HCT116 (cell line): ENCODE measurements at regions not wholly inside any gene's neighbourhood (a gene's known extent, or its start where the extent isn't known, plus 50 kb on each side); places are given as distances from the start of the nearest gene placed in this dataset.

Source experiments
- CTCF ChIP-seq, 3 experiments: fragments of 200-600 bp in 1 of 3; sonication (generic) in 1 of 3; IDR thresholded peaks in 2 of 3; conservative IDR thresholded peaks in 1 of 3; 2 replicates each; pipeline ENCODE4 v1.5.1; 2012 to 2017; ENCODE audit warnings: low read depth in 2 of 3, low read length in 2 of 3, antibody characterized with exemption in 1 of 3, borderline replicate concordance in 1 of 3, control low read depth in 1 of 3, mild to moderate bottlenecking in 1 of 3, mixed read lengths in 1 of 3, mixed run types in 1 of 3, moderate library complexity in 1 of 3; ENCODE audit not compliant: insufficient read depth in 1 of 3
- POLR2A ChIP-seq: IDR thresholded peaks from 2 replicates; pipeline ENCODE4 v1.7.0; 2011; ENCODE audit warnings: borderline replicate concordance; ENCODE audit not compliant: insufficient read depth, insufficient read length; ENCODE audit errors: extremely low read depth
- ZNF274 ChIP-seq: fragments of 200-500 bp; sonication (Bioruptor generic); IDR thresholded peaks from 2 replicates; pipeline ENCODE4 v1.6.1; 2014; ENCODE audit warnings: mild to moderate bottlenecking, low read depth, low read length, inconsistent platforms

GRCh38 chr15:97745481-97746071, 214.9 kb upstream of the ARRDC4 start:
- TF ChIP-seq CTCF (IDR thresholded peaks at IDR 0.05 in 2 of 3, conservative IDR thresholded peaks at IDR 0.05 in 1 of 3; ENCODE audit: borderline replicate concordance in 1 of 3, insufficient read depth in 1 of 3, low read depth in 2 of 3, low read length in 2 of 3) (peak in 2 of 3 experiments; percentile 4 to 30; a peak in 1 of 6 replicates), ZNF274 (no peak), POLR2A (no peak)
